ENCODE measurements at regions not wholly inside any gene's neighbourhood (a gene's known extent, or its start where the extent isn't known, plus 50 kb on each side); places are given as distances from the start of the nearest gene placed in this dataset.

DNA sequence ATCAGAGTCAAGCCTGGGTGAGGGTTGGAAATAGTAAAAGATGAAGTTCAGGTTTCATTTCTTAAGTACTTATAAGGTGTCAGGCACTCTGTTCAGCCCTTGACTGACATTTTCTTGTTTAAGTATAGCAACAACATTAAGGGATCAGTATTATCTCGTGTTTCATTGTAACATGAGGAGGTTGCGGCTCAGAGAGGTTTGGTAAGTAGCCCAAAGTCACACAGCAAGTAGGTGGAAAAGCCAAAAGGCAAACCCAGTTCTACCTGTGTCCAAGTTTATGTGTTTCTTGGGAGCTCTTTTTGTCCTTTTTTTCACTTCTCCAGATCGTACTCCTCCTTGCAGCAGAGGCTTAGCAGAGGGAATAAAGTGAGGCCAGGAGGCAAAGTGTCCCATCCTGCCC lies 337.5 kb upstream of the KLF3 start:
- CTCF ChIA-PET: interaction anchor here (0.9 to 5.7 kb wide), 2 partner anchors 7 to 16 kb away, joined by 3 to 63 read pairs; no protein-coding TSS in a partner anchor
- POLR2A ChIA-PET: no interaction called here
- DNase-seq (ENCODE audit: extremely low spot score): no peak
- TF ChIP-seq, protein P1, sequence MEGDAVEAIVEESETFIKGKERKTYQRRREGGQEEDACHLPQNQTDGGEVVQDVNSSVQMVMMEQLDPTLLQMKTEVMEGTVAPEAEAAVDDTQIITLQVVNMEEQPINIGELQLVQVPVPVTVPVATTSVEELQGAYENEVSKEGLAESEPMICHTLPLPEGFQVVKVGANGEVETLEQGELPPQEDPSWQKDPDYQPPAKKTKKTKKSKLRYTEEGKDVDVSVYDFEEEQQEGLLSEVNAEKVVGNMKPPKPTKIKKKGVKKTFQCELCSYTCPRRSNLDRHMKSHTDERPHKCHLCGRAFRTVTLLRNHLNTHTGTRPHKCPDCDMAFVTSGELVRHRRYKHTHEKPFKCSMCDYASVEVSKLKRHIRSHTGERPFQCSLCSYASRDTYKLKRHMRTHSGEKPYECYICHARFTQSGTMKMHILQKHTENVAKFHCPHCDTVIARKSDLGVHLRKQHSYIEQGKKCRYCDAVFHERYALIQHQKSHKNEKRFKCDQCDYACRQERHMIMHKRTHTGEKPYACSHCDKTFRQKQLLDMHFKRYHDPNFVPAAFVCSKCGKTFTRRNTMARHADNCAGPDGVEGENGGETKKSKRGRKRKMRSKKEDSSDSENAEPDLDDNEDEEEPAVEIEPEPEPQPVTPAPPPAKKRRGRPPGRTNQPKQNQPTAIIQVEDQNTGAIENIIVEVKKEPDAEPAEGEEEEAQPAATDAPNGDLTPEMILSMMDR (IDR thresholded peaks at IDR 0.05; ENCODE audit: control extremely low read depth, extremely low read depth, low read depth, missing control alignments): no peak

GRCh38 chr4:38327174-38327573 lies 336.8 kb upstream of the KLF3 start:
- no peak for DNase-seq (ENCODE audit: extremely low spot score)
- ChIA-PET CTCF (interaction anchor here (1.1 to 5.7 kb wide), 2 partner anchors 8 to 348 kb away, joined by 3 to 63 read pairs; no protein-coding TSS in a partner anchor), POLR2A (no interaction called here)
- TF ChIP-seq, protein P1 (IDR thresholded peaks at IDR 0.05; ENCODE audit: control extremely low read depth, extremely low read depth, low read depth, missing control alignments): no peak

DNA sequence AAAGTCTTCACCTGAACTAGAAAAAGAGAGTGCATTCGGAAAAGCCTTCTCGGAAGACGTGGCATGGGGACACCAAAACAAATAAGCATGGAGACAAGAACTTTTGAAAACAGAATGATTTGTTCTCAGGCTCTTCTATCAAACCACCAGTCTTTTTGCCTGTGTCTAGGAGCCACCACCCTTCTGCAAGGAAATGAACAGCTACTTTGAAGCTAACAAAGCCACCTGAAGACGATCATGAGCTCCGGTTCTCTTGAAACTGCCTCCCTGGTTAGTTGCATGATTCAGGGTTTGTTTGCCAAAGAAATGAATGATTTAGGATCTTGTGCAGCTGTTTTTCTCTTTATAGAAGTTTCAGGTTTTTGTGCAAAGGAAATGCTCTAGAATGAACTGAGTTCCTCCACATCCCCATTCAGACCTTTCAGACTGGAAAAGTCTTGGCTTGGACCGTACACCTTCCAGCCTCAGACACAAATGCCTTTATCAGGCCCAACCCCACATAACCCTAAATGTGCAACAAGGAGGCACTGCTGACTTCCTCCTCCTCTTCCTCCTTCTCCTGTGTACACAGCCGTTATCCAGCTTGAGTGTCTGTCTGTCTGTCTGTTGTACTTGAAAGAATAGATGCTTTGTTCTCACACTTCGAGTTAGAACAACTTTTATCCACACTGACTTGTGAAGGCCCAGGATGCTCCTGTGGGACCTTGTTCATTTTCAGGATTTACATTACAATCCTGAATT lies 334.8 kb upstream of the KLF3 start:
- no peak for DNase-seq (ENCODE audit: extremely low spot score)
- TF ChIP-seq, protein P1 (IDR thresholded peaks at IDR 0.05; ENCODE audit: control extremely low read depth, extremely low read depth, low read depth, missing control alignments): no peak
- POLR2A ChIA-PET: no interaction called here
- CTCF ChIA-PET: interaction anchor here (2.1 to 5.7 kb wide), 2 partner anchors 10 to 150 kb away, joined by 7 to 63 read pairs; no protein-coding TSS in a partner anchor

DNA sequence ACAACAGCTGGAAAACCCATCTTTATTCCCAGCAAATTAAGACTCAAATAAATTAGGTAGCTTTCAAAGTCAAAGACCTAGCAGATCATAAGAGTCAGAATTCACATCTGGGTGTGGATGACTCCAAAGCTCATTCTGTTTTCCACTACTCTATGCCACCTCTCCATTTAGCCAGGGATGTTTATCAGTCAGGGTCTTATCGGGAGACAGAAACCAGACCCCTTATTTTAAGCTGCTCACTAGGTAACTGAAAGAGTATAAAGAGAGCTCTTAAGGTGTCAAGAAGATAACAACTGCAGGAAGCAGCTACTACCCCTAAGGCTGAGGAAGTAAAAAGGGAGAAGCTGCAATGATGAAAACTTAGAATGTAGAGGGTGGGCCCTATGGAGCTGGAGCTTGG lies 333.7 kb upstream of the KLF3 start:
- no peak for DNase-seq (ENCODE audit: extremely low spot score)
- TF ChIP-seq, protein P1 (IDR thresholded peaks at IDR 0.05; ENCODE audit: control extremely low read depth, extremely low read depth, low read depth, missing control alignments): no peak
- POLR2A ChIA-PET: no interaction called here
- CTCF ChIA-PET: interaction anchor here (1.1 to 5.7 kb wide), 5 partner anchors 8 to 345 kb away, joined by 3 to 63 read pairs (median 5); no protein-coding TSS in a partner anchor

- ChIA-PET POLR2A (no interaction called here), CTCF (interaction anchor here (1.1 to 5.7 kb wide), 5 partner anchors 8 to 345 kb away, joined by 3 to 63 read pairs (median 5); no protein-coding TSS in a partner anchor)
- TF ChIP-seq, protein P1 (IDR thresholded peaks at IDR 0.05; ENCODE audit: control extremely low read depth, extremely low read depth, low read depth, missing control alignments): no peak
- no peak for DNase-seq (ENCODE audit: extremely low spot score)
Measured at GRCh38 chr4:38330936-38331335, 333.1 kb upstream of the KLF3 start.

- TF ChIP-seq, protein P1 (IDR thresholded peaks at IDR 0.05; ENCODE audit: control extremely low read depth, extremely low read depth, low read depth, missing control alignments): no peak
- CTCF ChIA-PET: no interaction called here
- DNase-seq (ENCODE audit: extremely low spot score): no peak
- POLR2A ChIA-PET: no interaction called here
Measured at GRCh38 chr4:38332699-38333098, 331.3 kb upstream of the KLF3 start.

Measured in GM10248 (cell line).